ENCODE measurements at regions not wholly inside any gene's neighbourhood (a gene's known extent, or its start where the extent isn't known, plus 50 kb on each side); places are given as distances from the start of the nearest gene placed in this dataset.

DNA sequence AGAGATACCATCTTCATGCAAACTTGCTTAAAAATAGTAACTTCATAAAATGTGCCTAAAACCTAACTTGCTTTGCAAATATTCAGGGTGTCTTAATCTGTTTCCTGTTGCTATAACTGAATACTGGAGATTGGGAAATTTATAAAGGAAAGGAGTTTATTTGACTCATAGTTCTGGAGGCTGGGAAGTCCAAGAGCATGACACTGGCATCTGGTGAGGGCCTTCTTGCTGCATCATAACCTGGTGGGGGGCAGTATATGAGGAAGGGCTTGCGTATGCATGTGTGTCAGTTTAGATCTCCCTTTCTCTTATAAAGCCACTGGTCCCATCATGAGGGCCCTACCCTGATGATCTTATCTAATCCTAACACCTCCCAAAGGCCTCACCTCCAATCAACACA is 166.5 kb downstream of the LPIN1 start:
- TF ChIP-seq POLR2A (IDR thresholded peaks at IDR 0.05) (no peak), EP300 (IDR thresholded peaks at IDR 0.05) (no peak), POLR2AphosphoS5 (IDR thresholded peaks at IDR 0.05) (no peak)
- TF ChIP-seq, protein P1, sequence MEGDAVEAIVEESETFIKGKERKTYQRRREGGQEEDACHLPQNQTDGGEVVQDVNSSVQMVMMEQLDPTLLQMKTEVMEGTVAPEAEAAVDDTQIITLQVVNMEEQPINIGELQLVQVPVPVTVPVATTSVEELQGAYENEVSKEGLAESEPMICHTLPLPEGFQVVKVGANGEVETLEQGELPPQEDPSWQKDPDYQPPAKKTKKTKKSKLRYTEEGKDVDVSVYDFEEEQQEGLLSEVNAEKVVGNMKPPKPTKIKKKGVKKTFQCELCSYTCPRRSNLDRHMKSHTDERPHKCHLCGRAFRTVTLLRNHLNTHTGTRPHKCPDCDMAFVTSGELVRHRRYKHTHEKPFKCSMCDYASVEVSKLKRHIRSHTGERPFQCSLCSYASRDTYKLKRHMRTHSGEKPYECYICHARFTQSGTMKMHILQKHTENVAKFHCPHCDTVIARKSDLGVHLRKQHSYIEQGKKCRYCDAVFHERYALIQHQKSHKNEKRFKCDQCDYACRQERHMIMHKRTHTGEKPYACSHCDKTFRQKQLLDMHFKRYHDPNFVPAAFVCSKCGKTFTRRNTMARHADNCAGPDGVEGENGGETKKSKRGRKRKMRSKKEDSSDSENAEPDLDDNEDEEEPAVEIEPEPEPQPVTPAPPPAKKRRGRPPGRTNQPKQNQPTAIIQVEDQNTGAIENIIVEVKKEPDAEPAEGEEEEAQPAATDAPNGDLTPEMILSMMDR (IDR thresholded peaks at IDR 0.05), result no peak
- no peak for DNase-seq
- Histone ChIP-seq H3K4me3 (no peak overlapping the region), H3K27me3 (no peaks in the 10 kb centered on the region), H3K4me1 (no peaks in the 10 kb centered on the region), H3K36me3 (no peaks in the 10 kb centered on the region), H3K9me3 (peaks cover 0 to 3% (median 0%) of the 10 kb centered on the region in 4 donors), H3K27ac (no peak overlapping the region)
- WGBS, 2 donors, result 96 to 100% methylated on average over 1 of the region's 1 CpG
- intact Hi-C loops (cut with DNase I), result no loop called here

DNA sequence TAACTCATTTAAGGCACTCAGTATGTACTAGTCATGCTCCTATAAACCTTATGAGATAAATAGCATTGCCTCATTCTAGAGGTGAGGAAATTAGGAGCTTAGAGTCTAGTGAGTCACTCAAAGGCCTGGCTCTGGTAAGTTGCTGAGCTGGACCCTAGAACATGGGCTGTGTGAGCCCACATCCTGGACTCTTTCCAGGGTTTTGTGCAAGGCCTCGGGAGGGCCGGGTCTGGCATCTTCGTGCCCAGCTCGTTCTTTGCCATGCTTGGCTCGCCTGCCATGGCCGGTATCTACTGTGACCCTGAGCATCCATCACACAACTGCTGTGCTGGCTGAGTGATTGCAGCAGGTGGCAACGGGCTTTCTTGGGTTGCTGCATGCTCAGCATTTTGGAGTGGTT is 168.0 kb downstream of the LPIN1 start:
- Histone ChIP-seq H3K4me1 (no peaks in the 10 kb centered on the region), H3K9me3 (peaks cover 0 to 3% (median 0%) of the 10 kb centered on the region in 4 donors), H3K36me3 (no peaks in the 10 kb centered on the region), H3K4me3 (no peak overlapping the region), H3K27ac (no peak overlapping the region), H3K27me3 (no peaks in the 10 kb centered on the region)
- TF ChIP-seq EP300 (IDR thresholded peaks at IDR 0.05) (no peak), POLR2AphosphoS5 (IDR thresholded peaks at IDR 0.05) (no peak), POLR2A (IDR thresholded peaks at IDR 0.05) (no peak)
- TF ChIP-seq, protein P1 (IDR thresholded peaks at IDR 0.05), result no peak
- intact Hi-C loops (cut with DNase I), result no loop called here
- 83 to 86% methylated on average over 7 of the region's 7 CpGs for WGBS, 2 donors
- no peak for DNase-seq

DNA sequence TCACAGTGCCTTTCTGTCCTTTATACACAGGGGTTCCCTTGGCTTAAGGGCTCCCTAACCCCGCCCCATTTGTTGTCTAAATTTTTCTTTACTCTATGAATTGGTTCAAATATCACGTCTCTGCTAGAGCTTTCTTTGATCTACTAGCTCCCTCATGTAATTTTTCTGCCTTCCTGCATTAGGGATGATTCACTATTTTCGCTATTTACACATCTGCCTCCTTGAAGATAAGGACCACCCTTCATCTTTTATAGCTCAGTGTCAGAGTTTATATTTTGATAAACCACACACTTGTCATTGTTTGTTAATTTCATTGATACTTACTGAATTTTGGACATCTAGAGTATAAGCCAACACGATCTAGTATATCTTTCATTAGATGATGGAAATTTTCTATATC is 169.2 kb downstream of the LPIN1 start:
- Histone ChIP-seq H3K4me1 (no peaks in the 10 kb centered on the region), H3K27ac (no peak overlapping the region), H3K27me3 (no peaks in the 10 kb centered on the region), H3K36me3 (no peaks in the 10 kb centered on the region), H3K9me3 (peaks cover 0 to 3% (median 0%) of the 10 kb centered on the region in 4 donors), H3K4me3 (no peak overlapping the region)
- no peak for DNase-seq
- intact Hi-C loops (cut with DNase I), result no loop called here
- WGBS, 2 donors, result 70 to 84% methylated on average over 4 of the region's 4 CpGs
- no peak for TF ChIP-seq POLR2AphosphoS5 (IDR thresholded peaks at IDR 0.05)
- TF ChIP-seq POLR2A (IDR thresholded peaks at IDR 0.05), result no peak
- TF ChIP-seq, protein P1 (IDR thresholded peaks at IDR 0.05), result no peak
- no peak for TF ChIP-seq EP300 (IDR thresholded peaks at IDR 0.05)

DNA sequence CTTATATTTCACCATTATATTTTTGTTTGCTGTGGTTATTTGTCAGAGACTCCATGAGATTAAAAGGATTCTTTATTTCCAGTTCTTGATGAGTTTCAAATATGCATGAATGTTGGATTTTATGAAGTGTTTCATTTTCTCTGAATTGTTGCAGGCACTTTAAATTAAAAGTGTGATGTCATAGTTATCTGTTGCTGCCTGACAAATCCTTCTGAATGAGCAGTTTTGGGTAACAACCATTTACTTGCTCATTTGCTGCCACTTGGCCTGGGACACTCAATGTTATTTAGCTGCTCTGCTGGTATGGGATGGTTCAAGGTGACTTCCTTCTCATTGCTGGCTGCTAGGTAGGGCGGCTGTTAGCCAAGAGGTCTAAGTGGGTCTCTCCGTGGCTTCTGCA is 173.5 kb downstream of the LPIN1 start:
- Histone ChIP-seq H3K27me3 (no peaks in the 10 kb centered on the region), H3K27ac (no peak overlapping the region), H3K4me3 (no peak overlapping the region), H3K36me3 (no peaks in the 10 kb centered on the region), H3K4me1 (no peaks in the 10 kb centered on the region), H3K9me3 (no peaks in the 10 kb centered on the region)
- TF ChIP-seq, protein P1 (IDR thresholded peaks at IDR 0.05), result no peak
- TF ChIP-seq POLR2AphosphoS5 (IDR thresholded peaks at IDR 0.05), result no peak
- no peak for TF ChIP-seq POLR2A (IDR thresholded peaks at IDR 0.05)
- no peak for TF ChIP-seq EP300 (IDR thresholded peaks at IDR 0.05)
- DNase-seq, result no peak
- intact Hi-C loops (cut with DNase I), result no loop called here
- WGBS, 2 donors, result 78 to 86% methylated on average over 2 of the region's 2 CpGs

DNA sequence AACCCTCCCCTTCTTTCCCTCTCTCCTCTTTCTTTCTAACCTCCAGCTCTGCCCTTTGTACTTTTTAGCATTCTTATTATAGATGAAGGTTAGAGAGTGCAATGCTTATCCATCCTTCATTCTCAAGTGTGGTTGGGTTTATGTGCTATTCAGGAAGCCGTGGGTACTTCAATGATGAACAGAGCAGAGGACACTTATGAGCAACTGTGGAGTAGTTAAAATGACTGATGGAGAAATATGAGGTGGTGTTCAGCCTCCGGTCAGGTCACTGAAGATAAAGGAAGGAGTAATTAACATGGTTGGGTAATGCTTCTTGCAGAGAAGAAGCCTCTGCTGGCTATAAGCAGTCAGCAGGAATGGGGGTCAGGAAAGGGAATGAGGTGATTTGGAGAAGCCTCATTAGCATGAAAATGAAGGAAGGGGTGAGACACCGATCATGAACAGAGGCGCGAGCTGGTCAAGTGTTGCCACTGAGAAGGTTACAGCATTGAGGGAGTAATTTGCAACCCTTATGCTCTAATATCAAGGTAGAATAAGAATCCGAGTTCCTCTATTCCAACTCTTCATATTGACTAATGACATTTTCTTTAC is 174.7 kb downstream of the LPIN1 start:
- WGBS, 2 donors, result 78 to 83% methylated on average over 6 of the region's 6 CpGs

More for the DNA sequence above, 174.7 kb downstream of the LPIN1 start:
- Histone ChIP-seq H3K4me3 (no peak overlapping the region), H3K27ac (no peak overlapping the region), H3K9me3 (no peaks in the 10 kb centered on the region), H3K27me3 (no peaks in the 10 kb centered on the region), H3K4me1 (no peaks in the 10 kb centered on the region), H3K36me3 (no peaks in the 10 kb centered on the region)
- TF ChIP-seq POLR2A (IDR thresholded peaks at IDR 0.05) (no peak), POLR2AphosphoS5 (IDR thresholded peaks at IDR 0.05) (no peak), EP300 (IDR thresholded peaks at IDR 0.05) (no peak)
- TF ChIP-seq, protein P1 (IDR thresholded peaks at IDR 0.05), result no peak
- no peak for DNase-seq
- intact Hi-C loops (cut with DNase I), result no loop called here
